Nephron progenitor cell (in vitro differentiated cells): ENCODE measurements at regions not wholly inside any gene's neighbourhood (a gene's known extent, or its start where the extent isn't known, plus 50 kb on each side); places are given as distances from the start of the nearest gene placed in this dataset.

Experiments
- DNase-seq: peaks from one replicate; pipeline ENCODE4 v3.0.0; 2021
- H3K27ac Mint-ChIP-seq: 2 replicates; pipeline ENCODE4 v1.8.0; 2021; ENCODE audit warnings: mild to moderate bottlenecking, moderate library complexity, mixed read lengths
- H3K27me3 Mint-ChIP-seq: 2 replicates; pipeline ENCODE4 v1.8.0; 2021; ENCODE audit warnings: mild to moderate bottlenecking, low read depth, mixed read lengths; ENCODE audit not compliant: poor library complexity
- H3K36me3 Mint-ChIP-seq: 2 replicates; pipeline ENCODE4 v1.8.0; 2021; ENCODE audit warnings: low read depth, mixed read lengths
- H3K4me1 Mint-ChIP-seq: 2 replicates; pipeline ENCODE4 v1.8.0; 2021; ENCODE audit warnings: mixed read lengths
- H3K4me3 Mint-ChIP-seq: 2 replicates; pipeline ENCODE4 v1.8.0; 2021; ENCODE audit warnings: mild to moderate bottlenecking, moderate library complexity, mixed read lengths
- H3K9me3 Mint-ChIP-seq: 2 replicates; pipeline ENCODE4 v1.8.0; 2021; ENCODE audit warnings: mild to moderate bottlenecking, moderate library complexity, mixed read lengths
- TF ChIP-seq, protein P1 (sequence below): fragments of 200-600 bp; sonication (generic); IDR thresholded peaks from 2 replicates; pipeline ENCODE4 v1.5.0; 2021; ENCODE audit warnings: antibody characterized with exemption

DNA sequence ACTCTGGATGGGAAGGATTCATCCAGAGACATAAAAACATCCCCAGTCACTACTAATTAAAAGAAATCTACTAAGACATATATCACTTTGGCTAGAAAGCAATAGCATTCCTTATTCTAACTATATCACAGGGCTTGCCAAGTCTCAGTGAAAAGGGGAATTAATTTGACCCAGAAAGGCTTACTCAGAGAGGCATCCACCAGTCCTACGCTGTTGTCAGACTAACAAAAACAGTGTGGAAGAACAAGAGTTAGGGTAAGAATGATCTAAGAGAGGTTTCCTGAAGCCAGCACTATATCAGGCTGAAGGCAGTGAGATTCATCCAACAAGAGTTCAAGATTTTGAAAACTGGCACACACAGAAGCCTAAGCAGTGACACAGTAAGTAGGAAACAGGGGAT is 126.1 kb downstream of the GDAP2 start:
- Mint-ChIP-seq H3K4me1 (peaks cover 23% of the 10 kb centered on the region), H3K4me3 (no peak overlapping the region), H3K36me3 (no peaks in the 10 kb centered on the region), H3K9me3 (no peaks in the 10 kb centered on the region), H3K27ac (no peak overlapping the region), H3K27me3 (peaks cover 2% of the 10 kb centered on the region)
- no peak for DNase-seq
- TF ChIP-seq, protein P1, sequence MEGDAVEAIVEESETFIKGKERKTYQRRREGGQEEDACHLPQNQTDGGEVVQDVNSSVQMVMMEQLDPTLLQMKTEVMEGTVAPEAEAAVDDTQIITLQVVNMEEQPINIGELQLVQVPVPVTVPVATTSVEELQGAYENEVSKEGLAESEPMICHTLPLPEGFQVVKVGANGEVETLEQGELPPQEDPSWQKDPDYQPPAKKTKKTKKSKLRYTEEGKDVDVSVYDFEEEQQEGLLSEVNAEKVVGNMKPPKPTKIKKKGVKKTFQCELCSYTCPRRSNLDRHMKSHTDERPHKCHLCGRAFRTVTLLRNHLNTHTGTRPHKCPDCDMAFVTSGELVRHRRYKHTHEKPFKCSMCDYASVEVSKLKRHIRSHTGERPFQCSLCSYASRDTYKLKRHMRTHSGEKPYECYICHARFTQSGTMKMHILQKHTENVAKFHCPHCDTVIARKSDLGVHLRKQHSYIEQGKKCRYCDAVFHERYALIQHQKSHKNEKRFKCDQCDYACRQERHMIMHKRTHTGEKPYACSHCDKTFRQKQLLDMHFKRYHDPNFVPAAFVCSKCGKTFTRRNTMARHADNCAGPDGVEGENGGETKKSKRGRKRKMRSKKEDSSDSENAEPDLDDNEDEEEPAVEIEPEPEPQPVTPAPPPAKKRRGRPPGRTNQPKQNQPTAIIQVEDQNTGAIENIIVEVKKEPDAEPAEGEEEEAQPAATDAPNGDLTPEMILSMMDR = no peak

DNA sequence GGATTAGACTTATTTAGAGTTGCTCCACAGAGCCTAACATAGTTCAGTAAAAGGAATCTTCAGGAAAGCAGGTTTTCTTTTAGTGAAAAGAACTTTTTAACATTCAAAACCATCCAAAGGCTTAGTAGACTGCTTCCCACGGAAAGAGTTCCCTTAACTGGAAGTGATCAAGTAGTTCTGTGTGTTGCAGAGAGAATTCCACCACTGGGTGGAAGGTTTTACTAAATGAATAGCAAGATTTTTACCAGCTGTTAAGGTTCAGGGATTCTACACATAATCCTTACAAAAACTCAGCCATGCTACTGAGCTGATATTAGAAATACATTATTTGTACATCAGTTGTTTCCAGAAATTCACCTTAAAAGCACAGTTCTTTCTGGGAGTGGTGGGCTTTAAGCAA is 119.7 kb downstream of the GDAP2 start:
- H3K27me3 Mint-ChIP-seq = peaks cover 10% of the 10 kb centered on the region

DNA sequence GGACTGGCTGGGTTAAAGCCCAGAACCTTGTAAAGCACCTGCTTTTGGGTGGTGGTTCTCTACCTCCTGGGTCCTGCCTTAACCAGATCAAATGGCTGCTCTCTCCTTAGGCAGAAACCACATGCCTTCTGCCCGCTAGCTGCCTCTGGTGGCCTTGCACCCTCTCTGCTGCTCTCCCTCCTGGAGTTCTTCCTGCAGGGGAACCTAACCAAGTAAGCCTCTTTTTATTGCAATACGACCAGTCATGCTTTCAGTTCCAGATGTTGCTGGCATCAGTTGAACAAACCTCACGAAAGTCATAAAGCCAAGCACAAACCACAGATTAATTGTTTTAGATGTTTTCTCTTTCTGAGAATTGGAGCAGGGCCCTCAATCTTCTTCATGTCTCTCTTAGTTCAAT is 118.9 kb downstream of the GDAP2 start:
- no peaks in the 10 kb centered on the region for H3K36me3 Mint-ChIP-seq
- H3K4me3 Mint-ChIP-seq = no peak overlapping the region
- no peak overlapping the region for H3K27ac Mint-ChIP-seq
- no peaks in the 10 kb centered on the region for H3K9me3 Mint-ChIP-seq
- peaks cover 10% of the 10 kb centered on the region for H3K27me3 Mint-ChIP-seq
- DNase-seq = no peak
- peaks cover 35% of the 10 kb centered on the region for H3K4me1 Mint-ChIP-seq
- TF ChIP-seq, protein P1 = no peak

More for the DNA sequence above, 119.7 kb downstream of the GDAP2 start:
- DNase-seq = no peak
- Mint-ChIP-seq H3K4me3 (no peak overlapping the region), H3K36me3 (no peaks in the 10 kb centered on the region), H3K4me1 (peaks cover 30% of the 10 kb centered on the region), H3K27ac (no peak overlapping the region), H3K9me3 (no peaks in the 10 kb centered on the region)
- TF ChIP-seq, protein P1 = no peak

DNA sequence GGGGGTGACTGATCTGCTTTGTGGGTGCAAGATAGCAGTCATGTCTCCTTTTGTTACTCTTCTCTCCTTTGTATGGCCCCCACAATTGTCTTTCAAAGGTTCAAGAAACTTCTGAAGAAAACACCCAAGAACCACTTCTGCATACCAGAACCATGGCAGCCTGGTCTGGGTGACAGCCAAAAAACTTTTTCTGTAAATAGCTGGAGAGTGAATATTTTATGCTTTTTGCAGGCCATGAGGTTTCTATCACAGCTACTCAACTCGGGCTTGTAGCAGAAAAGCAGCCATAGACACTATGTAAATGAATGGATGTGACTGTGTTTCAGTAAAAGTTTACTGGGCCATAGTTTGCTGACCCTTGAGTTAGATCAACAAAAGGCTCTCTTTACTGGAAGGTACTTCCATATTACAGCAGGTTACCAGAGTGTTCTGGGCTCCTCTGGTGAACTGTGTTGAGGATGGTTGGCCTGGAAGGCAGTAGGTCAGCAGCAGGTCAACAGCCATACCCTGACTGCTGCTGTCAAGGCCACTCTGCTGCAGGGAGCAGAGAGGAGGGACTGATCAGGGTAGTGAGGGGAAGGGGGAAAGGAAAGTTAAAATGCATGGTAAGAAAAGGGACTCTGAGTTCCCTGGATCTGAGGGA is 116.4 kb downstream of the GDAP2 start:
- Mint-ChIP-seq H3K36me3 (no peaks in the 10 kb centered on the region), H3K9me3 (no peaks in the 10 kb centered on the region), H3K27me3 (peaks cover 7% of the 10 kb centered on the region), H3K4me1 (peaks cover 28% of the 10 kb centered on the region), H3K4me3 (no peak overlapping the region), H3K27ac (peak overlapping the region; percentile 79)
- DNase-seq = no peak
- TF ChIP-seq, protein P1 = no peak
